ENCODE measurements at regions not wholly inside any gene's neighbourhood (a gene's known extent, or its start where the extent isn't known, plus 50 kb on each side); places are given as distances from the start of the nearest gene placed in this dataset.

DNA sequence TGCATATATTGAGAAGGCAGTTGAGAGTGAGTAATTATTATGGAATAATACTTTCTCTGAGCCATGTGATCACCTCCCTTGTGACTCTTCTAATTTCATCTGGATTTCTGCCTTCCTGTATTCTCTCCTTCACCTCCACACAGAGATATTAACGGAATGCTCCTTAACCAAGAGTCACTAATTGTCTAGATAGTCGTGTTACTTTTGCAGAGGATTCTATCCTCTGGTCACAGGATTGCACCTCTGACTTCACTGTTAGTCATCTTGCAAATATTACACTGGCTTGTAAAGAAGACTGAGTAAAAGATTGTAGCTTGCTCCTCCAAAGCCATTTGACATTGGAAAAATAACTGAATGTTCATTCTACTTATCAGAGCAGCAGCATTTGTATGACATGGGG, 160.9 kb downstream of the SH2D1A start:
- no peak overlapping the region for H3K4me3 ChIP-seq (ENCODE audit: low read depth in 1 of 3, low read length in 3 of 3)
- no peaks in the 10 kb centered on the region for H3K9me3 ChIP-seq (ENCODE audit: control insufficient read depth in 4 of 4, low read length in 3 of 4)
- no peaks in the 10 kb centered on the region for H3K4me1 ChIP-seq (ENCODE audit: control insufficient read depth in 4 of 4, insufficient read depth in 4 of 4, low read length in 3 of 4)
- H3K9ac ChIP-seq (ENCODE audit: low read depth in 1 of 2, low read length in 2 of 2), result no peak overlapping the region
- peaks cover 0 to 2% (median 0%) of the 10 kb centered on the region in 4 donors for H3K36me3 ChIP-seq (ENCODE audit: control insufficient read depth in 4 of 4, insufficient read depth in 3 of 4, low read depth in 1 of 4, low read length in 3 of 4)
- TF ChIP-seq YY1 (IDR thresholded peaks at IDR 0.05) (no peak), RXRA (IDR thresholded peaks at IDR 0.05) (no peak), GABPA (IDR thresholded peaks at IDR 0.05 in 1 of 2, conservative IDR thresholded peaks at IDR 0.05 in 1 of 2) (no peak), SP1 (IDR thresholded peaks at IDR 0.05) (no peak), JUND (IDR thresholded peaks at IDR 0.05) (no peak), EGR1 (IDR thresholded peaks at IDR 0.05; ENCODE audit: low read depth in 2 of 2) (no peak), RAD21 (IDR thresholded peaks at IDR 0.05) (no peak), HNF4G (IDR thresholded peaks at IDR 0.05) (no peak), TAF1 (conservative IDR thresholded peaks at IDR 0.05) (no peak), FOXA2 (IDR thresholded peaks at IDR 0.05) (no peak), NR2F2 (IDR thresholded peaks at IDR 0.05) (no peak), FOXA1 (IDR thresholded peaks at IDR 0.05) (no peak), HNF4A (conservative IDR thresholded peaks at IDR 0.05) (no peak)
- TF ChIP-seq, protein P1, sequence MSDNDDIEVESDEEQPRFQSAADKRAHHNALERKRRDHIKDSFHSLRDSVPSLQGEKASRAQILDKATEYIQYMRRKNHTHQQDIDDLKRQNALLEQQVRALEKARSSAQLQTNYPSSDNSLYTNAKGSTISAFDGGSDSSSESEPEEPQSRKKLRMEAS (IDR thresholded peaks at IDR 0.05), result no peak
- TF ChIP-seq, protein P2, sequence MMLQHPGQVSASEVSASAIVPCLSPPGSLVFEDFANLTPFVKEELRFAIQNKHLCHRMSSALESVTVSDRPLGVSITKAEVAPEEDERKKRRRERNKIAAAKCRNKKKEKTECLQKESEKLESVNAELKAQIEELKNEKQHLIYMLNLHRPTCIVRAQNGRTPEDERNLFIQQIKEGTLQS (IDR thresholded peaks at IDR 0.05), result no peak
- TF ChIP-seq, protein P3, sequence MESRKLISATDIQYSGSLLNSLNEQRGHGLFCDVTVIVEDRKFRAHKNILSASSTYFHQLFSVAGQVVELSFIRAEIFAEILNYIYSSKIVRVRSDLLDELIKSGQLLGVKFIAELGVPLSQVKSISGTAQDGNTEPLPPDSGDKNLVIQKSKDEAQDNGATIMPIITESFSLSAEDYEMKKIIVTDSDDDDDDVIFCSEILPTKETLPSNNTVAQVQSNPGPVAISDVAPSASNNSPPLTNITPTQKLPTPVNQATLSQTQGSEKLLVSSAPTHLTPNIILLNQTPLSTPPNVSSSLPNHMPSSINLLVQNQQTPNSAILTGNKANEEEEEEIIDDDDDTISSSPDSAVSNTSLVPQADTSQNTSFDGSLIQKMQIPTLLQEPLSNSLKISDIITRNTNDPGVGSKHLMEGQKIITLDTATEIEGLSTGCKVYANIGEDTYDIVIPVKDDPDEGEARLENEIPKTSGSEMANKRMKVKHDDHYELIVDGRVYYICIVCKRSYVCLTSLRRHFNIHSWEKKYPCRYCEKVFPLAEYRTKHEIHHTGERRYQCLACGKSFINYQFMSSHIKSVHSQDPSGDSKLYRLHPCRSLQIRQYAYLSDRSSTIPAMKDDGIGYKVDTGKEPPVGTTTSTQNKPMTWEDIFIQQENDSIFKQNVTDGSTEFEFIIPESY (IDR thresholded peaks at IDR 0.05), result no peak
- TF ChIP-seq, protein P4, sequence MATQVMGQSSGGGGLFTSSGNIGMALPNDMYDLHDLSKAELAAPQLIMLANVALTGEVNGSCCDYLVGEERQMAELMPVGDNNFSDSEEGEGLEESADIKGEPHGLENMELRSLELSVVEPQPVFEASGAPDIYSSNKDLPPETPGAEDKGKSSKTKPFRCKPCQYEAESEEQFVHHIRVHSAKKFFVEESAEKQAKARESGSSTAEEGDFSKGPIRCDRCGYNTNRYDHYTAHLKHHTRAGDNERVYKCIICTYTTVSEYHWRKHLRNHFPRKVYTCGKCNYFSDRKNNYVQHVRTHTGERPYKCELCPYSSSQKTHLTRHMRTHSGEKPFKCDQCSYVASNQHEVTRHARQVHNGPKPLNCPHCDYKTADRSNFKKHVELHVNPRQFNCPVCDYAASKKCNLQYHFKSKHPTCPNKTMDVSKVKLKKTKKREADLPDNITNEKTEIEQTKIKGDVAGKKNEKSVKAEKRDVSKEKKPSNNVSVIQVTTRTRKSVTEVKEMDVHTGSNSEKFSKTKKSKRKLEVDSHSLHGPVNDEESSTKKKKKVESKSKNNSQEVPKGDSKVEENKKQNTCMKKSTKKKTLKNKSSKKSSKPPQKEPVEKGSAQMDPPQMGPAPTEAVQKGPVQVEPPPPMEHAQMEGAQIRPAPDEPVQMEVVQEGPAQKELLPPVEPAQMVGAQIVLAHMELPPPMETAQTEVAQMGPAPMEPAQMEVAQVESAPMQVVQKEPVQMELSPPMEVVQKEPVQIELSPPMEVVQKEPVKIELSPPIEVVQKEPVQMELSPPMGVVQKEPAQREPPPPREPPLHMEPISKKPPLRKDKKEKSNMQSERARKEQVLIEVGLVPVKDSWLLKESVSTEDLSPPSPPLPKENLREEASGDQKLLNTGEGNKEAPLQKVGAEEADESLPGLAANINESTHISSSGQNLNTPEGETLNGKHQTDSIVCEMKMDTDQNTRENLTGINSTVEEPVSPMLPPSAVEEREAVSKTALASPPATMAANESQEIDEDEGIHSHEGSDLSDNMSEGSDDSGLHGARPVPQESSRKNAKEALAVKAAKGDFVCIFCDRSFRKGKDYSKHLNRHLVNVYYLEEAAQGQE (IDR thresholded peaks at IDR 0.05), result no peak
- TF ChIP-seq, protein P5, sequence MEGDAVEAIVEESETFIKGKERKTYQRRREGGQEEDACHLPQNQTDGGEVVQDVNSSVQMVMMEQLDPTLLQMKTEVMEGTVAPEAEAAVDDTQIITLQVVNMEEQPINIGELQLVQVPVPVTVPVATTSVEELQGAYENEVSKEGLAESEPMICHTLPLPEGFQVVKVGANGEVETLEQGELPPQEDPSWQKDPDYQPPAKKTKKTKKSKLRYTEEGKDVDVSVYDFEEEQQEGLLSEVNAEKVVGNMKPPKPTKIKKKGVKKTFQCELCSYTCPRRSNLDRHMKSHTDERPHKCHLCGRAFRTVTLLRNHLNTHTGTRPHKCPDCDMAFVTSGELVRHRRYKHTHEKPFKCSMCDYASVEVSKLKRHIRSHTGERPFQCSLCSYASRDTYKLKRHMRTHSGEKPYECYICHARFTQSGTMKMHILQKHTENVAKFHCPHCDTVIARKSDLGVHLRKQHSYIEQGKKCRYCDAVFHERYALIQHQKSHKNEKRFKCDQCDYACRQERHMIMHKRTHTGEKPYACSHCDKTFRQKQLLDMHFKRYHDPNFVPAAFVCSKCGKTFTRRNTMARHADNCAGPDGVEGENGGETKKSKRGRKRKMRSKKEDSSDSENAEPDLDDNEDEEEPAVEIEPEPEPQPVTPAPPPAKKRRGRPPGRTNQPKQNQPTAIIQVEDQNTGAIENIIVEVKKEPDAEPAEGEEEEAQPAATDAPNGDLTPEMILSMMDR (IDR thresholded peaks at IDR 0.05; ENCODE audit: low read depth, low read length, missing input control), result no peak
- 85% methylated on average over 2 of the region's 2 CpGs for WGBS
- DNase-seq (ENCODE audit: low spot score), result no peak
- no peak overlapping the region for H3K27ac ChIP-seq (ENCODE audit: low read depth in 1 of 2, low read length in 2 of 2)
- H3K27me3 ChIP-seq (ENCODE audit: control insufficient read depth in 4 of 4, insufficient read depth in 4 of 4, low read length in 3 of 4), result peaks cover 0 to 4% (median 0%) of the 10 kb centered on the region in 4 donors
